HEK293 (cell line): ENCODE measurements at regions not wholly inside any gene's neighbourhood (a gene's known extent, or its start where the extent isn't known, plus 50 kb on each side); places are given as distances from the start of the nearest gene placed in this dataset.

Experiments used
- CTCF ChIA-PET: fragments of 350-600 bp; formaldehyde crosslinking; extraction: SDS; loops from one replicate; lab custom pipeline; 2021; ENCODE audit warnings: antibody characterized with exemption; lab: Yijun Ruan, JAX
- POLR2A ChIA-PET: fragments of 300-600 bp; formaldehyde crosslinking; extraction: SDS; loops from one replicate; lab custom pipeline; 2020; ENCODE audit warnings: antibody characterized with exemption, inconsistent platforms; lab: Yijun Ruan, JAX
- H3K27ac ChIP-seq: fragments of 200-500 bp; sonication (Bioruptor generic); 2 replicates; pipeline ENCODE4 v1.5.1; 2014; ENCODE audit warnings: low read depth, low read length, control low read depth, inconsistent platforms; ENCODE audit errors: extremely low read depth
- H3K36me3 ChIP-seq, 2 experiments: fragments of 200-500 bp in 1 of 2; sonication (Bioruptor generic) in 1 of 2; 1 replicate in 1 of 2; 2 replicates in 1 of 2; pipeline ENCODE4 v1.5.1; 2014 to 2017; ENCODE audit warnings: inconsistent platforms in 2 of 2, low read length in 2 of 2; ENCODE audit not compliant: control insufficient read depth in 2 of 2, insufficient read depth in 1 of 2
- H3K4me1 ChIP-seq: fragments of 200-500 bp; sonication (Bioruptor generic); 2 replicates; pipeline ENCODE4 v1.5.1; 2014; ENCODE audit warnings: mild to moderate bottlenecking, low read length, inconsistent platforms; ENCODE audit not compliant: control insufficient read depth, insufficient read depth
- H3K4me3 ChIP-seq: 2 replicates; pipeline ENCODE4 v1.5.1; 2011; ENCODE audit warnings: low read depth, mild to moderate bottlenecking, control low read depth, low read length, moderate library complexity
- H3K9me3 ChIP-seq: fragments of 200-500 bp; sonication (Bioruptor generic); 2 replicates; pipeline ENCODE4 v1.5.1; 2014; ENCODE audit warnings: low read depth, low read length, inconsistent platforms; ENCODE audit not compliant: control insufficient read depth, insufficient read depth
- KLF7 ChIP-seq: fragments of 450-650 bp; formaldehyde crosslinking; IDR thresholded peaks from 2 replicates; pipeline ENCODE4 v1.5.1; 2016; ENCODE audit warnings: missing biosample characterization, missing genetic modification characterization, borderline replicate concordance
- MZF1 ChIP-seq: fragments of 450-650 bp; formaldehyde crosslinking; IDR thresholded peaks from 2 replicates; pipeline ENCODE4 v1.5.1; 2017; ENCODE audit warnings: missing biosample characterization, missing genetic modification characterization, borderline replicate concordance
- PATZ1 ChIP-seq: fragments of 450-650 bp; formaldehyde crosslinking; IDR thresholded peaks from 2 replicates; pipeline ENCODE4 v1.5.1; 2016; ENCODE audit warnings: missing biosample characterization, missing genetic modification characterization
- PRDM10 ChIP-seq: fragments of 450-650 bp; formaldehyde crosslinking; IDR thresholded peaks from 2 replicates; pipeline ENCODE4 v1.5.1; 2016; ENCODE audit warnings: missing biosample characterization, missing genetic modification characterization
- SP3 ChIP-seq: fragments of 450-650 bp; formaldehyde crosslinking; IDR thresholded peaks from 2 replicates; pipeline ENCODE4 v1.5.1; 2016; ENCODE audit warnings: missing biosample characterization, missing genetic modification characterization
- YY1 ChIP-seq: fragments of 450-650 bp; formaldehyde crosslinking; IDR thresholded peaks from 2 replicates; pipeline ENCODE4 v1.5.1; 2018; ENCODE audit warnings: missing biosample characterization, missing genetic modification characterization
- ZBTB11 ChIP-seq: fragments of 450-650 bp; formaldehyde crosslinking; conservative IDR thresholded peaks from 2 replicates; pipeline ENCODE4 v1.5.1; 2016; ENCODE audit warnings: low read depth, missing biosample characterization, missing genetic modification characterization
- ZFHX2 ChIP-seq: fragments of 450-650 bp; formaldehyde crosslinking; conservative IDR thresholded peaks from 2 replicates; pipeline ENCODE4 v1.5.1; 2016; ENCODE audit warnings: missing biosample characterization, missing genetic modification characterization
- ZFP37 ChIP-seq: fragments of 450-650 bp; formaldehyde crosslinking; IDR thresholded peaks from 2 replicates; pipeline ENCODE4 v1.5.1; 2016; ENCODE audit warnings: missing biosample characterization, missing genetic modification characterization
- ZNF138 ChIP-seq: fragments of 450-650 bp; formaldehyde crosslinking; IDR thresholded peaks from 2 replicates; pipeline ENCODE4 v1.5.1; 2016; ENCODE audit warnings: missing biosample characterization, missing genetic modification characterization, borderline replicate concordance
- ZNF335 ChIP-seq: fragments of 450-650 bp; formaldehyde crosslinking; conservative IDR thresholded peaks from 2 replicates; pipeline ENCODE4 v1.5.1; 2016; ENCODE audit warnings: missing biosample characterization, missing genetic modification characterization
- ZNF341 ChIP-seq: fragments of 450-650 bp; formaldehyde crosslinking; IDR thresholded peaks from 2 replicates; pipeline ENCODE4; 2016; ENCODE audit warnings: low read depth, missing biosample characterization, missing genetic modification characterization
- ZNF398 ChIP-seq: fragments of 450-650 bp; formaldehyde crosslinking; IDR thresholded peaks from 2 replicates; pipeline ENCODE4 v1.5.1; 2017; ENCODE audit warnings: missing biosample characterization, missing genetic modification characterization
- ZNF426 ChIP-seq: fragments of 450-650 bp; formaldehyde crosslinking; IDR thresholded peaks from 2 replicates; pipeline ENCODE4 v1.5.1; 2017; ENCODE audit warnings: missing biosample characterization, missing genetic modification characterization, mild to moderate bottlenecking, inconsistent platforms, moderate library complexity
- ZNF449 ChIP-seq: fragments of 450-650 bp; formaldehyde crosslinking; IDR thresholded peaks from 2 replicates; pipeline ENCODE4 v1.5.1; 2017; ENCODE audit warnings: missing biosample characterization, mild to moderate bottlenecking, missing genetic modification characterization, moderate library complexity
- ZNF571 ChIP-seq: fragments of 450-650 bp; formaldehyde crosslinking; IDR thresholded peaks from 2 replicates; pipeline ENCODE4 v1.5.0; 2017; ENCODE audit warnings: missing biosample characterization, missing genetic modification characterization
- ZNF626 ChIP-seq: fragments of 450-650 bp; sonication (Bioruptor Pico); formaldehyde crosslinking; IDR thresholded peaks from 2 replicates; pipeline ENCODE4 v1.5.1; 2018; ENCODE audit warnings: missing biosample characterization, missing genetic modification characterization, inconsistent platforms
- ZNF629 ChIP-seq: fragments of 450-650 bp; formaldehyde crosslinking; IDR thresholded peaks from 2 replicates; pipeline ENCODE4 v1.5.1; 2017; ENCODE audit warnings: missing biosample characterization, missing genetic modification characterization
- ZNF645 ChIP-seq: fragments of 450-650 bp; formaldehyde crosslinking; IDR thresholded peaks from 2 replicates; pipeline ENCODE4; 2016; ENCODE audit warnings: missing biosample characterization, missing genetic modification characterization
- ZNF658 ChIP-seq: fragments of 450-650 bp; formaldehyde crosslinking; IDR thresholded peaks from 2 replicates; pipeline ENCODE4; 2016; ENCODE audit warnings: missing biosample characterization, missing genetic modification characterization
- ZNF701 ChIP-seq: fragments of 450-650 bp; formaldehyde crosslinking; IDR thresholded peaks from 2 replicates; pipeline ENCODE4 v1.5.1; 2016; ENCODE audit warnings: missing biosample characterization, missing genetic modification characterization
- ZNF785 ChIP-seq: fragments of 450-650 bp; formaldehyde crosslinking; IDR thresholded peaks from 2 replicates; pipeline ENCODE4 v1.5.1; 2016; ENCODE audit warnings: missing biosample characterization, missing genetic modification characterization

- ChIA-PET POLR2A (no interaction called here), CTCF (interaction anchor here (1.1 kb wide), 2 partner anchors 64 to 627 kb away, joined by 3 read pairs; no protein-coding TSS in a partner anchor)
- H3K9me3 ChIP-seq: no peaks in the 10 kb centered on the region
- H3K4me1 ChIP-seq: no peaks in the 10 kb centered on the region
- H3K4me3 ChIP-seq: peak overlapping the region; percentile 57
- no peak overlapping the region for H3K27ac ChIP-seq
- H3K36me3 ChIP-seq: no peaks in the 10 kb centered on the region
- TF ChIP-seq YY1: peak; percentile 53
- peak; percentile 53; the same call in 1 of the 2 replicates for TF ChIP-seq ZNF341 (tag by site-specific recombination)
- TF ChIP-seq ZNF701 (tag by site-specific recombination): no peak
- peak; percentile 51; the same call in 1 of the 2 replicates for TF ChIP-seq ZFP37
- no peak for TF ChIP-seq ZNF785 (tag by site-specific recombination)
- TF ChIP-seq ZNF571 (tag by site-specific recombination): no peak
- TF ChIP-seq PATZ1 (tag by site-specific recombination): peak; percentile 65; the same call in 1 of the 2 replicates
- 0 out of 2 replicates have a peak, but pooled peaks have one; percentile 12 for TF ChIP-seq ZNF629
- peak; percentile 76 for TF ChIP-seq PRDM10 (tag by site-specific recombination)
- TF ChIP-seq ZNF449 (tag by site-specific recombination): no peak
- peak; percentile 74 for TF ChIP-seq ZFHX2 (tag by site-specific recombination)
- TF ChIP-seq SP3 (tag by site-specific recombination): peak; percentile 65
- TF ChIP-seq ZNF626: no peak
- TF ChIP-seq MZF1: peak; percentile 81; the same call in 1 of the 2 replicates
- TF ChIP-seq ZNF398 (tag by site-specific recombination): peak; percentile 70
- no peak for TF ChIP-seq ZNF426 (tag by site-specific recombination)
- TF ChIP-seq ZNF658 (tag by site-specific recombination): no peak
- no peak for TF ChIP-seq ZNF645
- TF ChIP-seq ZBTB11 (tag by site-specific recombination): 0 out of 2 replicates have a peak, but pooled peaks have one; percentile 7
- TF ChIP-seq ZNF335: peak; percentile 86
- no peak for TF ChIP-seq KLF7 (tag by site-specific recombination)
- no peak for TF ChIP-seq ZNF138
Observed at GRCh38 chr4:31995943-31996901, 1276.1 kb downstream of the PCDH7 start.
